ENCODE measurements at regions not wholly inside any gene's neighbourhood (a gene's known extent, or its start where the extent isn't known, plus 50 kb on each side); places are given as distances from the start of the nearest gene placed in this dataset.

DNA sequence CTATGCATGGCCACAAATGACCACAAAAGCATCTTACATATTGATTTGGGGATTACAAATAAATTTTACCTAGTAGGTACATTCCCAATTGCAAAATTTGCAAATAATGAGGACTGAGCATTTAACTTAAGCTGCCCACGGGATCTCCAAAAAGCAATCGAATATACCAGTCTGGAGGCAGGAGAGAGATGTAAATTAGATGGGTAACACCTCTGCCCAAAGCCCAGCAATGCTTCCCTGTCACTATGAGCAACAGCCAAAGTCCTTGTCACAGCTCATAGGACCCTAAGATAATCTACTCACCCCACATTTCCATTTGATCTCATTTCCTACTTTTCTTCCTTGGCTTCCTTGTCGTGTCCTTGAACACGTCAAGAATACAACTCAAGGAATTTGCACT lies 172.2 kb downstream of the SUCLG1 start:
- Histone ChIP-seq H3K36me3 (ENCODE audit: control insufficient read depth in 4 of 4, insufficient read depth in 4 of 4, low read length in 4 of 4) (no peaks in the 10 kb centered on the region), H3K27me3 (ENCODE audit: control insufficient read depth in 3 of 3, insufficient read depth in 3 of 3, low read length in 2 of 3) (no peaks in the 10 kb centered on the region), H3K9me3 (ENCODE audit: control insufficient read depth in 4 of 4, insufficient read depth in 3 of 4, low read length in 3 of 4) (no peaks in the 10 kb centered on the region), H3K4me1 (ENCODE audit: control insufficient read depth in 5 of 5, insufficient read depth in 5 of 5, low read length in 5 of 5) (no peaks in the 10 kb centered on the region), H3K9ac (ENCODE audit: insufficient read depth in 1 of 2, low read length in 2 of 2) (no peak overlapping the region), H3K27ac (ENCODE audit: low read depth in 1 of 2, low read length in 1 of 2) (no peak overlapping the region), H3K4me3 (no peak overlapping the region)
- no peak for ATAC-seq (ENCODE audit: insufficient read depth, low FRiP score)
- WGBS, 2 donors: 82% methylated on average over 4 of the region's 4 CpGs
- DNase-seq: no peak
- TF ChIP-seq CTCF (IDR thresholded peaks at IDR 0.05; ENCODE audit: control extremely low read depth, extremely low read depth): no peak

DNA sequence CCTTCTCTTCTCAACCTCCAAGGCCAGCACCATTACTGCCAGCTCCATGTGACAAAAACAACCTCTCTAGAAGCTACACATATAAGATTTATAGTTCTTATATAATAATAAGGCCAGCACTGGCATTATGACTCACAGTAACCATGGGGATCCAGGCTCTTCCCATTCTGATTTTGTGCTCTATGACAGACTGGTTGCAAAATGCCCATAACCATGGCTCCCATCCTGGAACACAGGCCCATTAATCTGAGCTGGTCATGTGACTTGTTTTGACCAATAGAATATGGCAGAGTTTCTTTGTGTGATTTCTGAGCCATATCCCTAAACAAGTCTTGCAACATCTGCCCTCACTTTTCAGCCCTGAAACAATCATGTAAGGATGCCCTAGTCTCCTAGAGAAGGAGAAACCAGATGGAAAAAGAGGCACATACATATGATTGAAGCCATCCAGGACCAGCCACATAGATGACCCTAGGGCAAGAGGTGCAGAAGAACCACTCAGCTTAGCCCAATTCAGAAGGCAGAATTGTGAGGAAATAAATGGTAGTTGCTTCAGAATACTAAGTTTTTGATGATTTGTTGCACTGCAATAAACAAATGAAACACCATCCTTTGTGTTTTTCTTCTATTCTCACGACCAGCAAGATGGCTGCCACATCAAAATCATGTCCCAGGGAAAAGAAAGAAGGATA lies 173.9 kb downstream of the SUCLG1 start:
- TF ChIP-seq CTCF (IDR thresholded peaks at IDR 0.05; ENCODE audit: control extremely low read depth, extremely low read depth): no peak
- Histone ChIP-seq H3K9me3 (ENCODE audit: control insufficient read depth in 4 of 4, insufficient read depth in 3 of 4, low read length in 3 of 4) (no peaks in the 10 kb centered on the region), H3K4me3 (no peak overlapping the region), H3K4me1 (ENCODE audit: control insufficient read depth in 5 of 5, insufficient read depth in 5 of 5, low read length in 5 of 5) (no peaks in the 10 kb centered on the region), H3K36me3 (ENCODE audit: control insufficient read depth in 4 of 4, insufficient read depth in 4 of 4, low read length in 4 of 4) (no peaks in the 10 kb centered on the region), H3K9ac (ENCODE audit: insufficient read depth in 1 of 2, low read length in 2 of 2) (no peak overlapping the region), H3K27ac (ENCODE audit: low read depth in 1 of 2, low read length in 1 of 2) (no peak overlapping the region), H3K27me3 (ENCODE audit: control insufficient read depth in 3 of 3, insufficient read depth in 3 of 3, low read length in 2 of 3) (no peaks in the 10 kb centered on the region)
- ATAC-seq (ENCODE audit: insufficient read depth, low FRiP score) (no peak), DNase-seq (no peak)
- 46 to 57% methylated on average over 1 of the region's 1 CpG for WGBS, 2 donors

DNA sequence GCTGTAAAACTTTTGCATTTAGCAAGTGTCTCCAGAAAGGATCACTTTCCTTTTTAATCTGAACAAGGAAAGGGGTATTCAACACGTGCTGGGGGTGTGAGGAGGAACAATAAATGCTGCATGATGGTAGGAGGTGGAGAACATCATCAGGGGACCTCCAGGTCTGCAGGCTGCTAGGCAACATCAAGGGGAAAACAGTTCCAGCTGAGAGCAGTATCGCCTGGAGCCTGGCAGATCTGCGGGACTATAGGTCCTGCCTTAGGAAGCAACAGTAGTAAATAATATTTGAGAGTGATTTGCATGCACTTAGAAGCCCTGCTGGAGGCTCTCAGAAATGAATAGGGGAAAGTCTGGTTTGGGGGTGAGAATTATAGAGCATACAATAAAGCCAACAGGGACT lies 175.6 kb downstream of the SUCLG1 start:
- no peak for TF ChIP-seq CTCF (IDR thresholded peaks at IDR 0.05; ENCODE audit: control extremely low read depth, extremely low read depth)
- 48 to 50% methylated on average over 3 of the region's 3 CpGs for WGBS, 2 donors
- no peak for ATAC-seq (ENCODE audit: insufficient read depth, low FRiP score)
- Histone ChIP-seq H3K9me3 (ENCODE audit: control insufficient read depth in 4 of 4, insufficient read depth in 3 of 4, low read length in 3 of 4) (no peaks in the 10 kb centered on the region), H3K27me3 (ENCODE audit: control insufficient read depth in 3 of 3, insufficient read depth in 3 of 3, low read length in 2 of 3) (no peaks in the 10 kb centered on the region), H3K4me3 (no peak overlapping the region), H3K4me1 (ENCODE audit: control insufficient read depth in 5 of 5, insufficient read depth in 5 of 5, low read length in 5 of 5) (no peaks in the 10 kb centered on the region), H3K36me3 (ENCODE audit: control insufficient read depth in 4 of 4, insufficient read depth in 4 of 4, low read length in 4 of 4) (no peaks in the 10 kb centered on the region), H3K27ac (ENCODE audit: low read depth in 1 of 2, low read length in 1 of 2) (no peak overlapping the region), H3K9ac (ENCODE audit: insufficient read depth in 1 of 2, low read length in 2 of 2) (no peak overlapping the region)
- peak in 2 of 3 donors; percentile 9 to 18 for DNase-seq

- no peak overlapping the region for H3K9ac ChIP-seq (ENCODE audit: insufficient read depth in 1 of 2, low read length in 2 of 2)
- H3K9me3 ChIP-seq (ENCODE audit: control insufficient read depth in 4 of 4, insufficient read depth in 3 of 4, low read length in 3 of 4): no peaks in the 10 kb centered on the region
- TF ChIP-seq CTCF (IDR thresholded peaks at IDR 0.05; ENCODE audit: control extremely low read depth, extremely low read depth): no peak
- ATAC-seq (ENCODE audit: insufficient read depth, low FRiP score) (no peak), DNase-seq (no peak)
- H3K36me3 ChIP-seq (ENCODE audit: control insufficient read depth in 4 of 4, insufficient read depth in 4 of 4, low read length in 4 of 4): no peaks in the 10 kb centered on the region
- no peak overlapping the region for H3K4me3 ChIP-seq
- no peaks in the 10 kb centered on the region for H3K4me1 ChIP-seq (ENCODE audit: control insufficient read depth in 5 of 5, insufficient read depth in 5 of 5, low read length in 5 of 5)
- no peaks in the 10 kb centered on the region for H3K27me3 ChIP-seq (ENCODE audit: control insufficient read depth in 3 of 3, insufficient read depth in 3 of 3, low read length in 2 of 3)
- H3K27ac ChIP-seq (ENCODE audit: low read depth in 1 of 2, low read length in 1 of 2): no peak overlapping the region
- 91 to 93% methylated on average over 3 of the region's 3 CpGs for WGBS, 2 donors
Observed at GRCh38 chr2:84281510-84281909, 177.6 kb downstream of the SUCLG1 start.
